D721Med (cell line): ENCODE measurements at regions not wholly inside any gene's neighbourhood (a gene's known extent, or its start where the extent isn't known, plus 50 kb on each side); places are given as distances from the start of the nearest gene placed in this dataset.

Experiments
- DNase-seq: peaks from one replicate; pipeline ENCODE4 v3.0.0; 2011; ENCODE audit warnings: low spot score; ENCODE audit not compliant: insufficient read length
- FAIRE-seq: peaks from 2 replicates; lab custom pipeline; 2011; peaks lifted over from hg19 to GRCh38; lab: Jason Lieb, UNC
- CTCF ChIP-seq: IDR thresholded peaks from 2 replicates; pipeline ENCODE4 v1.5.1; 2012; ENCODE audit warnings: mild to moderate bottlenecking, control low read depth; ENCODE audit not compliant: insufficient read depth; ENCODE audit errors: missing control alignments

DNA sequence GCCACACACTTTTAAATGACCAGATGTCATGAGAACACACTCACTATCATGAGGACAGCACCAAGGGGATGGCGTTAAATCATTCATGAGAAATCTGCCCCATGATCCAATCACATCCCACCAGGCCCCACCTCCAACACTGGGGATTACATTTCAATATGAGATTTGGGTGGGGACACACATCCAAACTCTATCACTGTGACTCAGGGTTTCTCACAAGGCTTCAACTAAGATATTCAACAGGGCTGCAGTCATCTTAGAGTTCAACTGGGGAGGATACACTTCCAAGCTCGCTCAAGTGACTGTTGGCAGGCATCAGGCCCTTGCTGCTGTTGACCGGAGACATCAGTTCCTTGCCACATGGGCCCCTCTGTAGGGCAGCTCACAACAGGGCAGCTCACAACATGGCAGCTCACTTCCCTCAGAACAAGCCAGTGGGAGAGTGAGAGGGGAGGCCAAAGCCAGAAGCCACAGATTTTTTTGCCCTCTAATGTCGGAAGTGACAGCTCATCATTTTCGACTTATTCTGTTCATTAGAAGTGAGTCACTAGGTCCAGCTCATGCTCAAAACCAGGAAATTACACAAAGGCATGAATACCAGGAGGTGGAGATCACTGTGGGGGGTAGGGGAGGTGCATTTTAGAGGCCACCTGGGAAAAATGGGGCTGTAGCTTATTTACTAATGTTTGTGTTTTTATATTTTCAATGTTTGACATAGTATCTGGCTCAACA, 50.8 kb upstream of the PTHLH start:
- no peak for TF ChIP-seq CTCF
- FAIRE-seq (no peak), DNase-seq (no peak)

DNA sequence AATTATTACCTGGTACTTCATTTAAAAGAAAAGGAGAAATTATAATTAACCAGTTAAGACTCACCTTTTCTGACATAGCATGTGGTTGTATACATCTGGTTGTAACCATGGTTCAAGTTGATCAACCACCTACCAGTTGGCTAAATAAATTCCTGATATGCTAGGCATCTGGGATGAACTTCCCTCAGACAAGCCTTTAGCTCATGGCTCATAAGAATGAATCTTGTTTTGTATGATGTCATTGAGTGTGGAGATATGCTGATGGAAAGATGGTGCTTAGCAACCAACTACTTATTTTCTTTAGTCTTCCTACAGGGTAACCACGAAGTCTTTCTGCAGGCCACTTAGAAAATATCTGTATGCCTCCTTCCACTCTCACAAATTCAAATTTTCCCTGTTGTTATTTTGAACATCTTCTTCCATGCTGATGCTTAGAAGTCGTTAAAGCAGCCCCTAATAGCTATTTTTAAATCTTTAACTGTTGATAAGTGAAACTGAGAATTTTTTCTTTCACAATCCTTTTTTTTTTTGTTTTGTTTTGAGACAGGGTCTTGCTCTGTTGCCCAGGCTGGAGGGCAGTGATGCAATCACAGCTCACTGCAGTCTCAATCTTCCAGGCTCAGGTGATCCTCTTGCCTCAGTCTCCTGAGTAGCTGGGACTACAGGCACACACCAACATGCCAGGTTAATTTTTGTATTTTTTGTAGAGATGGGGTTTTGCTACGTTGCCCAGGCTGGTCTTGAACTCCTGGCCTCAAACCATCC, 51.9 kb upstream of the PTHLH start:
- no peak for TF ChIP-seq CTCF
- FAIRE-seq (no peak), DNase-seq (no peak)

- DNase-seq: no peak
- FAIRE-seq: no peak
These were observed 53.4 kb upstream of the PTHLH start for GRCh38 chr12:28025821-28026505.

DNA sequence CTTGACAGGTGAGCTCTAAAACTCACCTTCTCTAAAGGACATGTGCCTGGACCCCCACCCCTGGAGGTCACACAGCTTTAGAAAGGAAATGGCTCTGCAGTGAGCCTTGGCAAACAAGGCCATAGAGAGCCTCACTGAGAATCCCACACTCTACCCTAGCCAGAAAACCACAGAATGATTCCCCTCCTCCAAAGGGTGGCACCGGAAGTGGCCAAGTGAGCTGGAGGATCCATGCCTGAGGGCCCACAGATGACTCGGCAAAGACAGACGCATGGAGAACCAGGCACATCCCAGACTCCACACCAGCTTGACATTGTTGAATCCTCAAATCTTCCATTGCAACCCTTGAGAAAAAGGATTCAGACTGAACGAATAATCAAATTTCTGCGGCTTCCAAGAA, 54.2 kb upstream of the PTHLH start:
- DNase-seq: no peak
- FAIRE-seq: no peak
- no peak for TF ChIP-seq CTCF

More at GRCh38 chr12:28025821-28026505, 53.4 kb upstream of the PTHLH start:
- no peak for TF ChIP-seq CTCF

DNA sequence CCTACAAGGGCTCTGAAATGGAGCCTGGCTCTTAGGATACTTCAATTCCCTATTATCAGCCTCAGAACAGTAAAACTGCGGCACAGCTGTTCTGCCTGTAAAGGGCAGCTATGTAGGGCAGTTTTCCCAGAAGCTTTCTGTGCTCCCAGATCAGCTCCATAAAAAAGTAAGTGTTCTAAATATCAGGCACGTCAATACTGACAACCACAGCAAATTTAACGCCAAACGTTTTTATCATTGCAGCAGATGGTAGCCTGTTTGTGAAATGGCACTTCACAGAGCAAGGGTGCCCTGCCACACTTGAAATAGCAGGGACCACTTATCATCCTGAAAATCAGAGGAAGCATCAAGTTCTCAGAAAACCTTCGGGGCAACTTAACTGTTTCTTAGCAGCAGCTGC, 54.8 kb upstream of the PTHLH start:
- DNase-seq (no peak), FAIRE-seq (no peak)
- TF ChIP-seq CTCF: no peak

- DNase-seq: no peak
- no peak for TF ChIP-seq CTCF
- FAIRE-seq: no peak
These were observed 55.6 kb upstream of the PTHLH start for GRCh38 chr12:28027947-28028724.
